ENCODE measurements at regions not wholly inside any gene's neighbourhood (a gene's known extent, or its start where the extent isn't known, plus 50 kb on each side); places are given as distances from the start of the nearest gene placed in this dataset.

DNA sequence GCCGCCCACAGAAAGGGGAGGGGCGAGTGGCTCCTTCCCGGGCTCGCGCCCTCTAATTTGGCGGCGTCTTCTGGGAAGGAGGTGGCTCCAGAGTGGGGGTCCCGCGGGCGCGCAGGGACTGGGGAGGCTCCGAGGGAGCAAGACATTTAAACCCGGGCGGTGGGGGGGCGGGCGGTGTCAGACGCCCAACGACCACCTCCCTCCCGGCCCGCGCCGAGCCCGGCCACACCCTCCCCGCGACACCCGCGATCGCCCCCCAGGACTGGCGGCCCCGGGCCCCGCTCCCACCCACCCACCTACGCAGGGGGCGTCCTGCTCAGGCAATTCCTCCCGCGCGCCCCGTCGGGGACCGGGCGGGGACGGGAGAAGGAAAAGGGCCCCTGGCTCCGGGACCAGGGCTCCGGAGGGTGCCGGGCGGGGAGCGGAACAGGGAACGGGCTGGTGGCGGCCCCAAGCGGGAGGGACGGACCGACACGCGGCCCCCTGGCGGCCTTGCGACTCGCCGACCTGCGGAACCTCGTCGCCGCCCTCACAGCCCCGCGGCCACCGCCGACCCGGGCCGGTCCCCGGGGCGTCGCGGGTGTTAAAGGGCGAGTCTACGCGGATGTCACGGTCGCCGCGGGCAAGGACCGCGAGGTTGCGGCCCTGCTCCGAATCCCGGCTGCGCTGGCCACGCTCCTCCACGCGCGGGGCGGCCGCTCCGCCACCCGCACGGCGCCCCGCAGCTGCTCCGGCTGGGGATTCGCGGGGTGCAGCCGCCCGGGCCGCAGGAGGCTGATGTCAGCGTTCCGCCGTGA is 94.0 kb upstream of the FMN2 start:
- TF ChIP-seq CTCF (IDR thresholded peaks at IDR 0.05) (no peak), EP300 (IDR thresholded peaks at IDR 0.05) (no peak), POLR2AphosphoS5 (IDR thresholded peaks at IDR 0.05) (no peak), POLR2A (IDR thresholded peaks at IDR 0.05) (no peak)

Measured in suprapubic skin (tissue), 4 donors.